Upper lobe of left lung (tissue), 4 donors: ENCODE measurements at regions not wholly inside any gene's neighbourhood (a gene's known extent, or its start where the extent isn't known, plus 50 kb on each side); places are given as distances from the start of the nearest gene placed in this dataset.

ENCODE experiments used
- EP300 ChIP-seq, 4 donors: sonication (generic); formaldehyde crosslinking; IDR thresholded peaks; one replicate each; pipeline ENCODE4 v1.5.1; 2017; ENCODE audit warnings: antibody characterized with exemption in 4 of 4, control low read depth in 2 of 4
- POLR2AphosphoS5 ChIP-seq, 2 donors: sonication (generic); formaldehyde crosslinking; IDR thresholded peaks; one replicate each; pipeline ENCODE4 v1.5.1; 2017; ENCODE audit warnings: antibody characterized with exemption in 2 of 2
- TF ChIP-seq, protein P1 (sequence below), 6 experiments: fragments of 450-650 bp in 4 of 6; fragments of 200-600 bp in 2 of 6; sonication (generic) in 2 of 6; IDR thresholded peaks; one replicate each; pipeline ENCODE4 v1.5.1; 2016 to 2019; ENCODE audit warnings: antibody characterized with exemption in 6 of 6

DNA sequence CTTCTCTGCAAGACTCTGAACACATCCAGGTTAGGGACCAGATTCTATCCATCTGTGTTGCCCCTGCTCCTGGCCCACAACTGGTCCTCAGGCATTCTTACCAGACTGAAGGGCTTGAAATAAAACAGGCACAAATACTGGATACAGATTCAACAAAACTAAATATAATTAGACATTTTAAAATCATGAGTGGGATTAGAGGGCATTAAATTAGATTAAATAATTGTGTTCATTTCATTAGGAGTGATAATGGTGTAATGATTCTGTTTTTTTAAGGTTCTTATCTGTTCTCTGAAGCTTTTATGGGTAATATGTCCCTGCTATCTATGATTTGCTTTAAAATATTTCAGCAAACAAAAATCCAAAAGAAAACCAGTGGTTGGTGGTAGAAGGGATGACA lies 226.5 kb downstream of the IRS1 start:
- TF ChIP-seq POLR2AphosphoS5 (IDR thresholded peaks at IDR 0.05), result no peak
- TF ChIP-seq, protein P1, sequence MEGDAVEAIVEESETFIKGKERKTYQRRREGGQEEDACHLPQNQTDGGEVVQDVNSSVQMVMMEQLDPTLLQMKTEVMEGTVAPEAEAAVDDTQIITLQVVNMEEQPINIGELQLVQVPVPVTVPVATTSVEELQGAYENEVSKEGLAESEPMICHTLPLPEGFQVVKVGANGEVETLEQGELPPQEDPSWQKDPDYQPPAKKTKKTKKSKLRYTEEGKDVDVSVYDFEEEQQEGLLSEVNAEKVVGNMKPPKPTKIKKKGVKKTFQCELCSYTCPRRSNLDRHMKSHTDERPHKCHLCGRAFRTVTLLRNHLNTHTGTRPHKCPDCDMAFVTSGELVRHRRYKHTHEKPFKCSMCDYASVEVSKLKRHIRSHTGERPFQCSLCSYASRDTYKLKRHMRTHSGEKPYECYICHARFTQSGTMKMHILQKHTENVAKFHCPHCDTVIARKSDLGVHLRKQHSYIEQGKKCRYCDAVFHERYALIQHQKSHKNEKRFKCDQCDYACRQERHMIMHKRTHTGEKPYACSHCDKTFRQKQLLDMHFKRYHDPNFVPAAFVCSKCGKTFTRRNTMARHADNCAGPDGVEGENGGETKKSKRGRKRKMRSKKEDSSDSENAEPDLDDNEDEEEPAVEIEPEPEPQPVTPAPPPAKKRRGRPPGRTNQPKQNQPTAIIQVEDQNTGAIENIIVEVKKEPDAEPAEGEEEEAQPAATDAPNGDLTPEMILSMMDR (IDR thresholded peaks at IDR 0.05), result no peak
- TF ChIP-seq EP300 (IDR thresholded peaks at IDR 0.05), result no peak
